ENCODE measurements at regions not wholly inside any gene's neighbourhood (a gene's known extent, or its start where the extent isn't known, plus 50 kb on each side); places are given as distances from the start of the nearest gene placed in this dataset.

DNA sequence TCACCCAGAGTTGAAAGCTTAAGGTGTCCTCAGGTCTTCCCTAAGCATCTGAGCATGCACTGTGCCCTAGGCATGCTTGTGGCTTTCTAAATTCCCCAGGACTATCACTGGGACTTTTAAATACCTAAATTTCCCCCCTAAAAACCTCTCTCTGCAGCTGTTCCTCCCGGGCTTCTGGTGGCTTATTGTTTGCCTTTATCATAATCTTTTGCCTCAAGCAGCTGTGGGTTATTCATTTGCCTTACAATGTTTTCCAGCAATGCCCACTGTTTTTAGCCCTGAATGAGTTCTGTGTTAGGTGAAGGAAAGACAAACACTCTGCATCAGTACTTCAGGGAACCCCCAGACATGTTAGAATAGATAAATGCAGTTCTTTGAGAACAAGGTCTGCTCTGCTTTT, 455.0 kb downstream of the ZIC3 start:
- TF ChIP-seq, protein P1, sequence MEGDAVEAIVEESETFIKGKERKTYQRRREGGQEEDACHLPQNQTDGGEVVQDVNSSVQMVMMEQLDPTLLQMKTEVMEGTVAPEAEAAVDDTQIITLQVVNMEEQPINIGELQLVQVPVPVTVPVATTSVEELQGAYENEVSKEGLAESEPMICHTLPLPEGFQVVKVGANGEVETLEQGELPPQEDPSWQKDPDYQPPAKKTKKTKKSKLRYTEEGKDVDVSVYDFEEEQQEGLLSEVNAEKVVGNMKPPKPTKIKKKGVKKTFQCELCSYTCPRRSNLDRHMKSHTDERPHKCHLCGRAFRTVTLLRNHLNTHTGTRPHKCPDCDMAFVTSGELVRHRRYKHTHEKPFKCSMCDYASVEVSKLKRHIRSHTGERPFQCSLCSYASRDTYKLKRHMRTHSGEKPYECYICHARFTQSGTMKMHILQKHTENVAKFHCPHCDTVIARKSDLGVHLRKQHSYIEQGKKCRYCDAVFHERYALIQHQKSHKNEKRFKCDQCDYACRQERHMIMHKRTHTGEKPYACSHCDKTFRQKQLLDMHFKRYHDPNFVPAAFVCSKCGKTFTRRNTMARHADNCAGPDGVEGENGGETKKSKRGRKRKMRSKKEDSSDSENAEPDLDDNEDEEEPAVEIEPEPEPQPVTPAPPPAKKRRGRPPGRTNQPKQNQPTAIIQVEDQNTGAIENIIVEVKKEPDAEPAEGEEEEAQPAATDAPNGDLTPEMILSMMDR (IDR thresholded peaks at IDR 0.05), result no peak
- Mint-ChIP-seq H3K27me3 (ENCODE audit: low read depth) (no peaks in the 10 kb centered on the region), H3K27ac (ENCODE audit: unreplicated experiment) (no peak overlapping the region), H3K4me1 (ENCODE audit: low read depth) (no peaks in the 10 kb centered on the region), H3K4me3 (ENCODE audit: unreplicated experiment) (no peak overlapping the region), H3K9me3 (ENCODE audit: low read depth) (peaks cover 7% of the 10 kb centered on the region), H3K36me3 (ENCODE audit: low read depth) (no peaks in the 10 kb centered on the region)
- DNase-seq (ENCODE audit: low spot score), result no peak

DNA sequence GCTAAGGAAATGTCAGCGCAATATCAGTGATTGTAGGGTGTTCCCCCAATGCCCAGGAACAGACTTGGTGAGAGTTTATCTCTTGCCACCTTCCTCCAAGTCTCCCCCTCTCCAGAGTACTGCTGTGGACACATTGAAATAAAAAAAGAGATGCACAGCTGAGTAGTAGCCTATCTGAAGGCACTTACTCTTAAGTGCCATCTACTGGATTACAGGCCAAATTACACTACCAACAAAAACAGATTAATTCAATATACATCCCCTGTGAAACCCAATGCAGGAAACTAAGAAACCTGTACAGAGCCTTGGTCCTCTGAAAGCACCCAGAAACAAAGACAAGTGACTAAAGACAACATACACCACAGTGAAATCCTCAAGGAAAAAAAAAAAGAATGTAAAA, 460.3 kb downstream of the ZIC3 start:
- Mint-ChIP-seq H3K4me3 (ENCODE audit: unreplicated experiment) (no peak overlapping the region), H3K36me3 (ENCODE audit: low read depth) (no peaks in the 10 kb centered on the region), H3K27ac (ENCODE audit: unreplicated experiment) (no peak overlapping the region), H3K27me3 (ENCODE audit: low read depth) (no peaks in the 10 kb centered on the region), H3K4me1 (ENCODE audit: low read depth) (no peaks in the 10 kb centered on the region), H3K9me3 (ENCODE audit: low read depth) (peaks cover 7% of the 10 kb centered on the region)
- TF ChIP-seq, protein P1 (IDR thresholded peaks at IDR 0.05), result peak; percentile 51
- no peak for DNase-seq (ENCODE audit: low spot score)

DNA sequence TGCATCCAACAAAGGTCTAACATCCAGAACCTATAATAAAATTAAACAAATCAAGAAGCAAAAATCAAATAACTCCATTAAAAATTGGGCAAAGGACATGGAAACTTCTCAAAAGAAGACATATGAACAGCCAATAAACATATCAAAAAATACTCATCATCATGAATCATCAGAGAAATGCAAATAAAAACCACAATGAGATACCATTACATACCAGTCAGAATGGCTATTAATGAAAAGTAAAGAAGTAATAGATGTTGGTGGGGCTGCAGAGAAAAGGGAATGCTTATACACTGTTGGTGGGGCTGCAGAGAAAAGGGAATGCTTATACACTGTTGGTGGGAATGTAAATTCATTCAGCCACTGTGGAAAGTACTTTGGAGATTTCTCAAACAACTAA, 465.8 kb downstream of the ZIC3 start:
- Mint-ChIP-seq H3K4me3 (ENCODE audit: unreplicated experiment) (no peak overlapping the region), H3K4me1 (ENCODE audit: low read depth) (no peaks in the 10 kb centered on the region), H3K9me3 (ENCODE audit: low read depth) (peaks cover 5% of the 10 kb centered on the region), H3K36me3 (ENCODE audit: low read depth) (no peaks in the 10 kb centered on the region), H3K27ac (ENCODE audit: unreplicated experiment) (no peak overlapping the region), H3K27me3 (ENCODE audit: low read depth) (no peaks in the 10 kb centered on the region)
- no peak for DNase-seq (ENCODE audit: low spot score)
- TF ChIP-seq, protein P1 (IDR thresholded peaks at IDR 0.05), result no peak

DNA sequence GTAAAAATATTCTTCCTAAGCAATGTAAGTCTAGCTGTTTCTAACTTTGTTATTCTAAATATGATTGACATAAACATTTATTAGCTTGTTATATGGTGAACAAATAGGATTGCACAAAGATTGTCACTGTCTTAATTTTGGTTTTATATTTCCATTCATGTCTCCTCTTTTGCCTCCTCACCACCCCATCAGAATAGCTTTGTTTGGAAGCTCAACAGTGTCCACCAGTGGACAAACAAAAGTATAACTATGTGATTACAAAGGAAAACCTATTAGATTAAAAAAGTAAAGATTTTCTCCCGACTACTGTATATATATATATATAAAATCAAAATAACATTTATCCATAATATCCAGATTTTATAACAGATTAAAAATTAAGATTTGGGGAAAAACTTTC, 468.2 kb downstream of the ZIC3 start:
- Mint-ChIP-seq H3K36me3 (ENCODE audit: low read depth) (no peaks in the 10 kb centered on the region), H3K27me3 (ENCODE audit: low read depth) (no peaks in the 10 kb centered on the region), H3K4me1 (ENCODE audit: low read depth) (no peaks in the 10 kb centered on the region), H3K4me3 (ENCODE audit: unreplicated experiment) (no peak overlapping the region), H3K27ac (ENCODE audit: unreplicated experiment) (no peak overlapping the region), H3K9me3 (ENCODE audit: low read depth) (peaks cover 15% of the 10 kb centered on the region)
- TF ChIP-seq, protein P1 (IDR thresholded peaks at IDR 0.05), result peak; percentile 13
- DNase-seq (ENCODE audit: low spot score), result no peak

DNA sequence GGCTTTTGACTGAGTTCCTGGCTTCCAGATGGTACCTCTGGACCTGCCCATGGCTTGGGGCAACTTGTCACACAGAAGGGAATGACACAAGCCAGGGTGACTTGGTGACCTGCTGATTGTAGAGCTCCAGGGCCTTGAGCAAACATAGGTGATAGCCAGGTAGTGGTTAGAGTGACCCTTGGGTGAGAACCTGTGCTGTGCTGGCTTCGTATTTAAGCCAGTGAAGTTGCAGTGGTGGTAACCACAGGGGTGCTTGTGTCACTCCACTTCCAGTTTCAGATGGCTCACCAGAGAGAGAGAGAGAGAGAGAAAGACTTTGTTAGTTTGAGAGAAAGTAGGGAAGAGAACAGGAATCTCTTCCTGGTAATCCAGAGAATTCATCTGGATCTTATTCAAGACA, 471.6 kb downstream of the ZIC3 start:
- H3K27ac Mint-ChIP-seq (ENCODE audit: unreplicated experiment), result no peak overlapping the region
- no peak overlapping the region for H3K4me3 Mint-ChIP-seq (ENCODE audit: unreplicated experiment)
- peaks cover 42% of the 10 kb centered on the region for H3K9me3 Mint-ChIP-seq (ENCODE audit: low read depth)

More for the DNA sequence above, 471.6 kb downstream of the ZIC3 start:
- Mint-ChIP-seq H3K36me3 (ENCODE audit: low read depth) (no peaks in the 10 kb centered on the region), H3K27me3 (ENCODE audit: low read depth) (no peaks in the 10 kb centered on the region), H3K4me1 (ENCODE audit: low read depth) (no peaks in the 10 kb centered on the region)
- DNase-seq (ENCODE audit: low spot score), result no peak
- TF ChIP-seq, protein P1 (IDR thresholded peaks at IDR 0.05), result no peak

Data from chondrocyte (in vitro differentiated cells).